ENCODE measurements at regions not wholly inside any gene's neighbourhood (a gene's known extent, or its start where the extent isn't known, plus 50 kb on each side); places are given as distances from the start of the nearest gene placed in this dataset.

DNA sequence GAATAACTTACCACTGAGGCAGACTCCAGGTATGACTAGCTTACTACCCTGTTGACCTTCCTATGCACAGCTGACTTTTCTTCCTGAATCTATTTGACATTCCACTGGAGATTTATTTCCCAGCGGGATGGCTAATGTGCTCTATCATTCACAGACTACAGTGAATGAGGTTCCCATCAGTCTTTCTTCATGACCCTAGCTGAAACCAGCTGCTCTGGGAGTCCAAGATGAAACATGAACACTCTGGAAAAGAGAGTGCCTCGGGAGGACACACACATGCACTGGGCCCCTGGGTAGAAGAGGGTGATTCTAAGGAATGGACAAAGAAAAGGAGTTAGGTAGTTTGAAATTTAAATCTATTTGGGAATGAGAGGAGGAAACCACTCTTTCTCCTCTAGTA lies 82.6 kb upstream of the DST start:
- Histone ChIP-seq H3K79me2 (ENCODE audit: control insufficient read depth, insufficient read depth, low read length) (no peaks in the 10 kb centered on the region), H3K27me3 (ENCODE audit: control insufficient read depth, extremely low read depth, insufficient read depth, low read length) (no peaks in the 10 kb centered on the region), H2AFZ (ENCODE audit: control insufficient read depth, low read length) (no peak overlapping the region), H3K4me1 (ENCODE audit: control insufficient read depth, extremely low read depth, insufficient read depth, low read length) (peaks cover 23% of the 10 kb centered on the region), H3K9me1 (ENCODE audit: control insufficient read depth, extremely low read depth, insufficient read depth, low read length) (no peaks in the 10 kb centered on the region), H3K27ac (ENCODE audit: control insufficient read depth, insufficient read depth, low read length) (no peak overlapping the region), H3K9ac (ENCODE audit: control insufficient read depth, extremely low read depth, insufficient read depth, low read length) (no peak overlapping the region), H3K9me3 (ENCODE audit: control insufficient read depth, low read depth, low read length) (no peaks in the 10 kb centered on the region), H3K36me3 (ENCODE audit: control insufficient read depth in 2 of 2, extremely low read depth in 1 of 2, insufficient read depth in 2 of 2, low read length in 2 of 2) (no peaks in the 10 kb centered on the region), H3K4me3 (ENCODE audit: control insufficient read depth in 2 of 3, extremely low read depth in 1 of 3, insufficient read depth in 2 of 3, low read depth in 1 of 3, low read length in 3 of 3) (no peak overlapping the region), H3K4me2 (ENCODE audit: control insufficient read depth, extremely low read depth, insufficient read depth, low read depth, low read length) (no peak overlapping the region), H4K20me1 (ENCODE audit: control insufficient read depth, extremely low read depth, insufficient read depth, low read length) (no peaks in the 10 kb centered on the region)
- DNase-seq (ENCODE audit: low read depth, low spot score) (no peak), FAIRE-seq (no peak)
- no peak for TF ChIP-seq EZH2 (IDR thresholded peaks at IDR 0.05; ENCODE audit: low read length)
- TF ChIP-seq, protein P1, sequence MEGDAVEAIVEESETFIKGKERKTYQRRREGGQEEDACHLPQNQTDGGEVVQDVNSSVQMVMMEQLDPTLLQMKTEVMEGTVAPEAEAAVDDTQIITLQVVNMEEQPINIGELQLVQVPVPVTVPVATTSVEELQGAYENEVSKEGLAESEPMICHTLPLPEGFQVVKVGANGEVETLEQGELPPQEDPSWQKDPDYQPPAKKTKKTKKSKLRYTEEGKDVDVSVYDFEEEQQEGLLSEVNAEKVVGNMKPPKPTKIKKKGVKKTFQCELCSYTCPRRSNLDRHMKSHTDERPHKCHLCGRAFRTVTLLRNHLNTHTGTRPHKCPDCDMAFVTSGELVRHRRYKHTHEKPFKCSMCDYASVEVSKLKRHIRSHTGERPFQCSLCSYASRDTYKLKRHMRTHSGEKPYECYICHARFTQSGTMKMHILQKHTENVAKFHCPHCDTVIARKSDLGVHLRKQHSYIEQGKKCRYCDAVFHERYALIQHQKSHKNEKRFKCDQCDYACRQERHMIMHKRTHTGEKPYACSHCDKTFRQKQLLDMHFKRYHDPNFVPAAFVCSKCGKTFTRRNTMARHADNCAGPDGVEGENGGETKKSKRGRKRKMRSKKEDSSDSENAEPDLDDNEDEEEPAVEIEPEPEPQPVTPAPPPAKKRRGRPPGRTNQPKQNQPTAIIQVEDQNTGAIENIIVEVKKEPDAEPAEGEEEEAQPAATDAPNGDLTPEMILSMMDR (optimal IDR thresholded peaks at IDR 0.05 in 1 of 3, IDR thresholded peaks at IDR 0.05 in 1 of 3, conservative IDR thresholded peaks at IDR 0.05 in 1 of 3; ENCODE audit: extremely low read depth in 1 of 3, insufficient read depth in 2 of 3, low read length in 3 of 3): no peak
- dilution Hi-C loops (cut with MboI; ENCODE audit: extremely low pct_ligation_motif_present, low sequenced_read_pairs): no loop called here

DNA sequence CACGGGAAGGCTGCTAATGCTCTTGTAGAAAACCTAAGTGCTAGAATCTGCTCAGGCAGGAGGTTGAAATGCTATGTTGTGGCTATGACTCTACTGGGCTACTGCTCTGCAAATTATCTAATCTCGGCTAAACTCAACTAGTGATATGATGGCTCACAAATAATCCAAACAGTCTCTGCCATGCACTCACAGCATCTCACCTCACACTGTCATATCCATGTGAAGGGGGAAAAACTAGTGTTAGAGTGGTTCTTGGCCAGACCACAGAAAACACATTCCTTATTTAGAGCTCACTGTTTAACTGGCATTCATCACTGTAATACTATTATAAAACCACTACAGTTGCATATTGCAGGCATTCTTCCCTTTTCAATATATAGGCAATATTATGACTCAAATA lies 81.8 kb upstream of the DST start:
- Histone ChIP-seq H3K9ac (ENCODE audit: control insufficient read depth, extremely low read depth, insufficient read depth, low read length) (no peak overlapping the region), H3K9me3 (ENCODE audit: control insufficient read depth, low read depth, low read length) (no peaks in the 10 kb centered on the region), H3K4me2 (ENCODE audit: control insufficient read depth, extremely low read depth, insufficient read depth, low read depth, low read length) (no peak overlapping the region), H2AFZ (ENCODE audit: control insufficient read depth, low read length) (no peak overlapping the region), H3K4me1 (ENCODE audit: control insufficient read depth, extremely low read depth, insufficient read depth, low read length) (peaks cover 15% of the 10 kb centered on the region), H3K27me3 (ENCODE audit: control insufficient read depth, extremely low read depth, insufficient read depth, low read length) (no peaks in the 10 kb centered on the region), H3K27ac (ENCODE audit: control insufficient read depth, insufficient read depth, low read length) (no peak overlapping the region), H3K9me1 (ENCODE audit: control insufficient read depth, extremely low read depth, insufficient read depth, low read length) (no peaks in the 10 kb centered on the region), H3K36me3 (ENCODE audit: control insufficient read depth in 2 of 2, extremely low read depth in 1 of 2, insufficient read depth in 2 of 2, low read length in 2 of 2) (no peaks in the 10 kb centered on the region), H4K20me1 (ENCODE audit: control insufficient read depth, extremely low read depth, insufficient read depth, low read length) (no peaks in the 10 kb centered on the region), H3K4me3 (ENCODE audit: control insufficient read depth in 2 of 3, extremely low read depth in 1 of 3, insufficient read depth in 2 of 3, low read depth in 1 of 3, low read length in 3 of 3) (no peak overlapping the region), H3K79me2 (ENCODE audit: control insufficient read depth, insufficient read depth, low read length) (no peaks in the 10 kb centered on the region)
- no peak for DNase-seq (ENCODE audit: low read depth, low spot score)
- no peak for FAIRE-seq
- dilution Hi-C loops (cut with MboI; ENCODE audit: extremely low pct_ligation_motif_present, low sequenced_read_pairs): no loop called here
- TF ChIP-seq EZH2 (IDR thresholded peaks at IDR 0.05; ENCODE audit: low read length): no peak
- TF ChIP-seq, protein P1 (optimal IDR thresholded peaks at IDR 0.05 in 1 of 3, IDR thresholded peaks at IDR 0.05 in 1 of 3, conservative IDR thresholded peaks at IDR 0.05 in 1 of 3; ENCODE audit: extremely low read depth in 1 of 3, insufficient read depth in 2 of 3, low read length in 3 of 3): no peak
